Fibroblast of lung (primary cell): ENCODE measurements at regions not wholly inside any gene's neighbourhood (a gene's known extent, or its start where the extent isn't known, plus 50 kb on each side); places are given as distances from the start of the nearest gene placed in this dataset.

ENCODE experiments used
- EZH2 ChIP-seq: IDR thresholded peaks from 2 replicates; pipeline ENCODE4 v1.5.1; 2012; ENCODE audit warnings: low read length, control low read depth, mild to moderate bottlenecking; ENCODE audit errors: missing control alignments
- TF ChIP-seq, protein P1 (sequence below), 2 donors: IDR thresholded peaks in 1 of 2; conservative IDR thresholded peaks in 1 of 2; 1 replicate in 1 of 2; 2 replicates in 1 of 2; pipeline ENCODE4 v1.5.1; 2011 to 2012; ENCODE audit warnings: low read length in 2 of 2, control low read depth in 1 of 2, inconsistent platforms in 1 of 2, low read depth in 1 of 2, mild to moderate bottlenecking in 1 of 2

DNA sequence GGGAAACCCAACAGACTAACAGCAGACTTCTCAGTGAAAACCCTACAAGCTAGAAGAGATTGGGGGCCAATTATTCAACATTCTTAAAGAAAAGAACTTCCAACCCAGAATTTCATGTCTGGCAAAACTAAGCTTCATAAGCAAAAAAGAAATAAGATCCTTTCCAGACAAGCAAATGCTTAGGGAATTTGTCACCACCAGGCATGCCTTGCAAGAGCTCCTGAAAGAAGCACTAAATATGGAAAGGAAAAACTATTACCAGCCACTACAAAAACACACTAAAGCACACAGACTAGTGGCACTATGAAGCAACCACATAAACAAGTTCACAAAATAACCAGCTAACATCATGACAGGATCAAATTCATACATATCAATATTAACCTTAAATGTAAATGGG, 131.1 kb downstream of the OR2K2 start:
- TF ChIP-seq, protein P1, sequence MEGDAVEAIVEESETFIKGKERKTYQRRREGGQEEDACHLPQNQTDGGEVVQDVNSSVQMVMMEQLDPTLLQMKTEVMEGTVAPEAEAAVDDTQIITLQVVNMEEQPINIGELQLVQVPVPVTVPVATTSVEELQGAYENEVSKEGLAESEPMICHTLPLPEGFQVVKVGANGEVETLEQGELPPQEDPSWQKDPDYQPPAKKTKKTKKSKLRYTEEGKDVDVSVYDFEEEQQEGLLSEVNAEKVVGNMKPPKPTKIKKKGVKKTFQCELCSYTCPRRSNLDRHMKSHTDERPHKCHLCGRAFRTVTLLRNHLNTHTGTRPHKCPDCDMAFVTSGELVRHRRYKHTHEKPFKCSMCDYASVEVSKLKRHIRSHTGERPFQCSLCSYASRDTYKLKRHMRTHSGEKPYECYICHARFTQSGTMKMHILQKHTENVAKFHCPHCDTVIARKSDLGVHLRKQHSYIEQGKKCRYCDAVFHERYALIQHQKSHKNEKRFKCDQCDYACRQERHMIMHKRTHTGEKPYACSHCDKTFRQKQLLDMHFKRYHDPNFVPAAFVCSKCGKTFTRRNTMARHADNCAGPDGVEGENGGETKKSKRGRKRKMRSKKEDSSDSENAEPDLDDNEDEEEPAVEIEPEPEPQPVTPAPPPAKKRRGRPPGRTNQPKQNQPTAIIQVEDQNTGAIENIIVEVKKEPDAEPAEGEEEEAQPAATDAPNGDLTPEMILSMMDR (conservative IDR thresholded peaks at IDR 0.05 in 1 of 2, IDR thresholded peaks at IDR 0.05 in 1 of 2; ENCODE audit: low read depth in 1 of 2, low read length in 2 of 2): no peak
- TF ChIP-seq EZH2: no peak
